Middle frontal gyrus (tissue), 1 donor: ENCODE measurements at regions not wholly inside any gene's neighbourhood (a gene's known extent, or its start where the extent isn't known, plus 50 kb on each side); places are given as distances from the start of the nearest gene placed in this dataset.

Experiments used
- DNase-seq: peaks from one replicate; pipeline ENCODE4 v3.0.0-alpha.2; 2015; ENCODE audit warnings: low spot score; ENCODE audit errors: extremely low spot score

DNA sequence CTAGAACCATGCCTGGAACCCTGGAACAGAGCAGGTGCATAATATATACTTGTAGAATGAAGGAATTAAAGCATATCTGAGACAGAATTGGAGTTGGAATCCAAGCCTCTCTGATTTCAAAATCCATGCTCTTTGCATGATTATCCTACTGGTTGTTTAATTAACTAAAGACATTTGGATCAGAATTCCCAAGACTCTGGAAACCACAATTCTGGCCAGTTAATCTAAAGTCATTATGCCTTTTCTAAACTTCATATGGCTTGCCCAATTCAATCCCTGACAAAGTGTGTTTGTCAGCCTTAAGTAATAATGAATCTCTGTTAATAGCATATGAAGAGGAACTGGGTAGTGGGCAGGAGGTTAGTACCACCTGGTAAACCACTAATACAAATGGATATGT lies 422.6 kb downstream of the ATP23 start:
- DNase-seq: no peak

DNA sequence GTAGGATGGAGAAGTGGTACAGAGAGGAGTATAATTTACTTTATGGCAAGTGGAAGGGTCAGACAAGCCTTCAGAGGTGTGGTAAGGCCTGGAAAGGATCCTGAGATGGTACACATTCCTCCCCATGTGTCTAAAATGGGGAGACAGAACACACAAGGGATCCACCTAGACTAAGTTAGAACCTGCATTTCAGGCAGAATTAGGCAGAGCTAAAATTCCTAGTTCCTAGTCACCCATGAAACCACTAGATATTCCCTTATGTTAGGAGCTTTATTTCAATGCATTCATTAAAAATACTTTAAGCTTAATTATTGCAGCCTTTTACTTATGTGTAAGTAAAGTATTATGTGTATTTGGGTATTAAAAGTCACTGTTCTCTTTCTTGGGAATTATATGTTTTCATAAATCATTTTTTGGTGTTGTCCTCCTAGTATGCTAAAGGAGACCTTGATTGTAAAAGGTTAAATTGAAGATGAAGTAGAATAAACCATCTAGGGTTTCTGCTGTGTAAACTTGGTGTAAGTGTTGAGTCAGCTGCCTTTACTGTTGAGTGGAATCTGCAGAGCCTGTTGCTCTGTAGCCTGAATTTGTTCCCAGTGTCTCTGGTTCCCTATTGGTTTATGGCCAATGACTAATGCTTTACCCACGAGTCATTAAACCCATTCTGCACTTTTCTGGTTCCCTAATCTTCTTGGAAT lies 423.2 kb downstream of the ATP23 start:
- no peak for DNase-seq

- no peak for DNase-seq
These were observed 423.7 kb downstream of the ATP23 start for GRCh38 chr12:58365087-58365390.

DNA sequence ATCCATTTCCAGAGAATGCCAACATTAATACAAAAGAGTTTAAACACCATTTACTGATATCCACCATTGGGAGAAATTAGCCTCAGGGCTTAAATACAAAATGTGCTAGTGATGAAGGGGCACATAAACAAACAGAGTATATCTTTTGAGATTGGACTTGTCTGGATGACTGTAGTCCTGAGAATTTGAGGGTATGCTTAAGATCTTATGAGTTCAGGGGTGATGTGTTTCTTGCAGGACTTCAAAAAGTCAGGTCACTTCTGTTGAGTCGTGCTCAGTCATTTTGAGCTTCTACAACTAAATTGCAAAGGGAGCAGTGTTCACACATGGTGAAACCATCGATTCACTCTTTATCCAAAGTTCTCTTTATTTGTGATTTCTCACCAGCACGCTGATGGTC lies 425.7 kb downstream of the ATP23 start:
- no peak for DNase-seq

DNA sequence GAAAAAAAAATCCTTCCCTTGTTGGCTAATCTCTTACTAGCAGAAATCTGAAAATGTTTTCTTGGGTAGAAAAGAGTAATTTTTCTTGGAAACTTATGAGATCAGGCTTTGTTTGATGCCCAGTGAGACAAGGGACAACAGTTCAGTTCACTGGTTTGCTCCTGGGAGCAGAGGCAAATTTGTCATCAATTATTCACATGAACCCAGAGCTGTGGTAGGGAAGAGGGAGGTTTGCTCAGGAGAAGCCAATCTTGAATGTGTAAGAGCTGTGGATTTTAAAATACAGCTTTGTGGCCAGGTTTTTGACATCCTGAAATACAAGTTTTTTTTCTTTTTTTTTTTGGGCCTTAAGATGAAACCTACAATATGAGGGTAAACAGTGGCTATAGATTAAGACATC lies 426.6 kb downstream of the ATP23 start:
- no peak for DNase-seq

- DNase-seq: no peak
These were observed 428.2 kb downstream of the ATP23 start for GRCh38 chr12:58369576-58369975.

GRCh38 chr12:58372298-58372697 lies 430.9 kb downstream of the ATP23 start:
- no peak for DNase-seq

DNA sequence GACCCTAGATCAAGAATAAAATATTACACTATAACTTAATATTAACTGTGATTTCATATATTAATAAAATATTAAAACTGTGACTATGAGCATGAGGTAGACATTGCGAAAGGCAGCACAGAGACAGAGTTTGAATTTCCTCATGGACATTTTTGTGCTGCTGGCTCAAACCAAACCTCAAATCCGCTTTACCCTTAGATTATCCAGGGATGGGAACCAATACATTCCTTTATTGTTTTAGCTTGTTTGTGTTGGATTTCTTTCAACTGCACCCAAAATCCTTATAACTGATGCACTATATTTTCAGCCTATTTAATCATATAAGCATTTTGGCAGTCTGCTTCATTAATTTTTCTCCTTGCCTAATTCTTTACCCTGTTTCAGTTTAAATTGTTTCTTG lies 436.7 kb downstream of the ATP23 start:
- no peak for DNase-seq

DNA sequence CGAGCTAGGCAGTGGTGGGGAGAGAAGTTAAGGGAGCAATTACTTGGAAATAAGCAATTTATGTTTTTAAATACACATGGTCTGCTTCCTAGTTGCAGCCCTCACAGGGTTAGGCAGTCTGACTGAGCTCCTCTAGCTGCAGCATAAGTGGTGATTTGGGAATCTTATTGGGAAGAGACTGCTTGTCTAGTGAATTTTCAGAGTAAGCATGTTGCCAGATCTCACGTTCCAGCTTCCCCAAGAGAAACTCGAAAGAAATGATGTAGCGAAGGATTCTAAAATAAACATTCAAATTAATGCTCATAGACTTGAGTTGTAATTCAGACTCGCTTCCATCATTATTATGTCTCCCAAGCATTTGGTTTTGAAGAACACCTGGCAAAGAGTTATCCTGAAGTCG lies 440.2 kb downstream of the ATP23 start:
- no peak for DNase-seq

DNA sequence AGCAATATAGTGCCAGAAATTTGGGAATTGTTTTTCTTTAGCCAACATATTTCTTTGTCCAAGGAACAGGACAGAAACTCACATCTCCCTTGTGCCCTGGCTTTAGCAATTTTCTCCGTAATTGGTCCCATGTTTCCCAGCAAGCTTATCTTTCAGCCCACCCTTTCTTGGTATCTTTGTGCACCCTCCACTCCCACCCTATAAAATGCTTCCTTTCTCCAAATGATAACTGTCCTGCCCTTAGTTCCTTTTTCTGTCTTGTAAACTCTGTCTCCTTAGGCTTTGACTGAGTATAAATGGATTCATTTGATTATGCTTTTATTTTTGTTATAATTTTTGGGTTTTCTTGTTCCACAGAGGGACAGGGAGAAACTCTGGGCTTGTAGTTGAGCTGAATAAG lies 442.8 kb downstream of the ATP23 start:
- no peak for DNase-seq

- no peak for DNase-seq
These were observed 444.8 kb downstream of the ATP23 start for GRCh38 chr12:58386136-58386535.

- DNase-seq: no peak
These were observed 445.8 kb downstream of the ATP23 start for GRCh38 chr12:58387199-58387598.

- no peak for DNase-seq
These were observed 446.9 kb downstream of the ATP23 start for GRCh38 chr12:58388261-58388660.

- DNase-seq: no peak
These were observed 451.8 kb downstream of the ATP23 start for GRCh38 chr12:58393152-58393551.

GRCh38 chr12:58395056-58395455 lies 453.7 kb downstream of the ATP23 start:
- no peak for DNase-seq

DNA sequence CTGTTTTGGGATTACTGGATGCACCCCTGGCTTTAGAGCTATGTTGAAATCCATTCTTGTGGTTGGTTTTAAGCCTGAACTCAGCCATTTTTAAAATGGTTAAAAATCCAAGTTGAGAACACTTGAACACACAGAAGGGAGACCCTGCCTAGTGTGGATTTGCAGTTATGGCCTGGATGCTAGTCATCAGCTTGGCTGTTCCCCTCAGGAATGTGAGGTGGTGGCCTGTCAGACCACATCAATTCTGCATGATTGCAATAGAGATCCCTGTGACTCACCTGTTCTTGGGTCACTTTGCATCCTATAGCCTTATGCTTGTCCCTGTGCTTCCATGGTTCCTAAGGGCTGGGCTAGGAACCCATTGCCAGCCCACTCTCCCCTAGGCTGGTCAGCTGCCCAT lies 454.1 kb downstream of the ATP23 start:
- no peak for DNase-seq

DNA sequence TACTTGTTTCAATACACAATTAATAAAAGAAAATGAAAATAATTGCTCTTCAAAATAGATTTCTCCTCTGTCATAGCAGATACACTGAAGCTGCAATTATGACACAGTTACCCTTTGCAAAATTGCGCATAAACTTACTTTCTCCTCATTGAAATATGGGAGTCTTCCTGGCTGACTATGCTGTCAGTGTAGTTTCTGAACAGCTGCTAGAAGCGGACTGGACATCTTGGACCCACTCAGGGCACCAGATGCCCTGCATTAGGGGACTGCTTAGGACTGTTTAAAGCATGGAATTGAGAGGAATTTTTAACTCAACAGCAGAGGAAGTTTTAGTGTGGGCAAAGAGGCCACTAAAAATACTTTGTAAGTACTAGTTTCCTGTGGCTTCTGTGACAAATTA lies 454.9 kb downstream of the ATP23 start:
- no peak for DNase-seq

DNA sequence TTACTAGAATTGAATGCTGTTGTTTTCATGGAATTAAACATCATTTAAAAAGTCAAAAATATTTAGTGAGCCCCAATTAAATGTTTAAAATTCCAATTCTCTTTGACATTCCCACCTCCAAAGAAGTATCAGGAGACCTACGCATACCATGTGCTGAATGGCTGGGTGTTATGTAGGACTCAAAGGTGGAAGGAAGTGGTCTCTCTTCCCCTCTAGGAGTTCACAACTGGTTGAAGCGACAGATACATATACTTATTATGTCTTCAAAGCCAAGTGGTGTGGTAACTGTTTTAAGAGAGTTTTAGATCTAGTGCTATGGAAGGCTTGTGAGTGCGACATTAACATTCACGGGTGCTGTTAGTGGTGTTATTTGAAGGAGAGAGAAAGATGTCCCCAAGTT lies 464.0 kb downstream of the ATP23 start:
- no peak for DNase-seq

- no peak for DNase-seq
These were observed 467.1 kb downstream of the ATP23 start for GRCh38 chr12:58408516-58408915.

DNA sequence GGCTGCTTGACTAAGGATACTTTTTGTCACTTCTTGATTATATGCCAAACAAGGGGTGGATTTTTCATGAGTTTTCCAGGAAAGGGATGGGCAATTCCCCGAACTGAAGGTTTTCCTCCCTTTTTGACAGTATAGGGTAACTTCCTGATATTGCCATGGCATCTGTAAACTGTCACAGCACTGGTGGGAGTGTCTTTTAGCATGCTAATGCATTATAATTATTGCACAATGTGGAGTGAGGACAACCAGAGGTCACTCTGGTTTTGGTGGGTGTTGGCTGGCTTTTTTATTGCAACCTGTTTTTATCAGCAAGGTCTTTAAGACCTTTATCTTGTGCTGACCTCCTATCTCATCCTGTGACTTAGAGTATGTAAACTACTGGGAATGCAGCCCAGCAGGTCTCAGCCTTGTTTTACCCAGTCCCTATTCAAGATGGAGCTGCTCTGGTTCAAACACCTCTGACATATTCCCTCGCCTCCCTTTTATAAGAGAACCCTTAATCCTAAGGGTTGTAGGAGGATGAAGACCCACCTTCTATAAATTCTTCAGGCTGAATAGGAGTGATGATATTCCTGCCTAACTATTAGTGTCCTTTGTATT lies 471.2 kb downstream of the ATP23 start:
- DNase-seq: no peak

DNA sequence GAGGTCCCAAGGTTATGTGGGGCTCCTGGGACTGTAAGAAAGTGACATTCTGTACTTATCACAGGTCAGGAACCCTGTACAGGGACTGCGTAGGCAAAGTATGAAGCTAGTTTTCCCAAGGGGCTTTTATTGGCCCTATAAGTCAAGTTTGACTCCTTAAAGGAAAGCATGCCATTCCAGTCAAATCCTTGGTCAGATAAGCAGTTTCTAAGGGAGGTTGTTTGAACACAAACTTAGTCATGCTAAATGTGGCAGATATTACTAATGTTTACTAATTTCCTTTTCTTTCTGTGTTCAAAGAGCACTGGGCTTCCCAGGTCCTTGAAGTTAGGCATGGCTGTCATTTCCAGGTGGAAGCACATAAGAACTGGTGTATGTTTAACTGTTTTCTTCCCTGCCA lies 472.4 kb downstream of the ATP23 start:
- DNase-seq: no peak

- DNase-seq: no peak
These were observed 473.1 kb downstream of the ATP23 start for GRCh38 chr12:58414398-58414871.

DNA sequence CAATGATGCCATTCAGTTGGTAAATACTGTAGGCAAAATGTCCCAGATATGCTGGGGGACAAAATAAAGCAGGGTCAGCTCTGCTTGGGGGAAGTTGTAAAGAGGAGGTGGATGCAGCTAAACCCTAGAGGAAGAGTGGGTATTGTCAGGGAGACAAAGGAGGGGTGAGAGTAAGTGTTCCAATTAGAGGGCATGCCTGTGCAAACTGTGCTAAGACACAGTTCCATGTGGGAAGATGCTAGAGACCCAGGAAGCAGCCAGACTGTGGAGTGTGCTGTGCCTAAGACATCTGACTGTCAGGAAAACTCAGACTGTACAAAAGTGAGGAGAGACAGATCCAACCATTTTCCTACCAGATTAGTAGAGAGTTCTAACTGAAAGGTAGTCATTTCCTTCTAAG lies 474.3 kb downstream of the ATP23 start:
- no peak for DNase-seq

GRCh38 chr12:58416236-58416635 lies 474.9 kb downstream of the ATP23 start:
- DNase-seq: no peak
